ENCODE measurements at regions not wholly inside any gene's neighbourhood (a gene's known extent, or its start where the extent isn't known, plus 50 kb on each side); places are given as distances from the start of the nearest gene placed in this dataset.

DNA sequence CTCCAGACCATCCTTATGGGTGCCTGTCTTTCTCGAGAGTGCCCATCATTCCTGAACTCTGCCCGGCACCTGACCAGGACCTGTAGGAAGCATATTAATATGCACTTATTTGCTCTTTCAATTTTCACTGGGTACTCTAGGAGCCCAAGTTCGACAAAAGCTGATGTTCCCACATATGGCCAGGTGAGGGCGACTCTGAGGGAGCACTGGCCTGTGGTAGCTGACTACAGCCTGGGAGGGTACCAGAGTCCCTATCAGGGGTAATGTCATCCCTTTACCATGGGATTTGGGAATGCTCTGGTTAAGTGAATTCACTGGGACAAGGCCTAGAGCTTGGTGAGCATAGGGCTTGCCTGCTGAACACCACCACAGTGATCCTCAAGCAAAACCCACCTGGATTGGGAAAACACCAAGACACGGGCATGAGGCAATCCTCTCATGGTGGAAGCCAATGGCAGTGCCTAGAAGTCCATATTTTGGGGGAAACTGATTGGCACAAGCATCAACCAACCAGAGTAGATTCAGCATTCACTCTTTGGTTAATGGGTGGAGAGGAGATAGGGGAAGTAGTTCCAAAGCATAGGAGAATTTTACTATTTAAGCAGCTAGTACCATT, 112.2 kb downstream of the MTX3 start:
- Histone ChIP-seq H3K9ac (ENCODE audit: insufficient read depth, low read depth, low read length) (no peak overlapping the region), H3K27ac (ENCODE audit: extremely low read length, insufficient read depth, low read length) (no peak overlapping the region), H4K20me1 (ENCODE audit: insufficient read depth, low read length) (no peaks in the 10 kb centered on the region), H3K36me3 (replicated peaks in 1 of 2; ENCODE audit: control insufficient read depth in 1 of 2, insufficient read depth in 2 of 2, low read length in 2 of 2) (no peaks in the 10 kb centered on the region), H2AFZ (ENCODE audit: low read length) (no peak overlapping the region), H3K4me1 (ENCODE audit: insufficient read depth, low read length) (no peaks in the 10 kb centered on the region), H3K4me2 (ENCODE audit: low read depth, low read length) (no peak overlapping the region), H3K27me3 (ENCODE audit: control insufficient read depth in 1 of 2, insufficient read depth in 2 of 2, low read length in 2 of 2) (peaks cover 0 to 5% of the 10 kb centered on the region in 2 experiments; a peak in 3 of 5 replicates), H3K4me3 (replicated peaks in 1 of 3; ENCODE audit: insufficient read depth in 1 of 3, low read depth in 2 of 3, low read length in 3 of 3) (no peak overlapping the region), H3K9me3 (ENCODE audit: low read length) (no peaks in the 10 kb centered on the region), H3K79me2 (ENCODE audit: insufficient read depth, low read length) (no peaks in the 10 kb centered on the region)
- 0% methylated on average over 5 of the region's 5 CpGs for WGBS (ENCODE audit: low lambda C conversion rate)
- FAIRE-seq (no peak), DNase-seq (ENCODE audit: low spot score) (peak; percentile 13), ATAC-seq (peak; percentile 75)
- intact Hi-C loops (cut with micrococcal nuclease; ENCODE audit: unreplicated experiment), result no loop called here
- BruUV-seq (replicated peaks), result no TSS peak
- CTCF ChIA-PET (ENCODE audit: low intra/inter-chr PET ratio, low total read pairs), result interaction anchor here (2.0 kb wide), 1 partner anchor 205 kb away, joined by 11 read pairs; no protein-coding TSS in a partner anchor
- in situ Hi-C loops (cut with HindIII; ENCODE audit: extremely low pct_ligation_motif_present, low pct_unique_long_range_greater_than_20kb), result loop anchor here (5.0 kb wide), 1 partner anchor 203 kb away; no protein-coding TSS in a partner anchor
- no peak for TF ChIP-seq YY1 (IDR thresholded peaks at IDR 0.05; ENCODE audit: insufficient read depth, insufficient replicate concordance, low read depth, low read length)
- no peak for TF ChIP-seq TBX2 (CRISPR knock-in tag; IDR thresholded peaks at IDR 0.05; ENCODE audit: borderline replicate concordance)
- peak; percentile 48 for TF ChIP-seq STAG1 (CRISPR knock-in tag; IDR thresholded peaks at IDR 0.05)
- no peak for TF ChIP-seq RORA (CRISPR knock-in tag; IDR thresholded peaks at IDR 0.05)
- peak; percentile 47 for TF ChIP-seq SMC3 (IDR thresholded peaks at IDR 0.05; ENCODE audit: low read length)
- TF ChIP-seq, protein P1, sequence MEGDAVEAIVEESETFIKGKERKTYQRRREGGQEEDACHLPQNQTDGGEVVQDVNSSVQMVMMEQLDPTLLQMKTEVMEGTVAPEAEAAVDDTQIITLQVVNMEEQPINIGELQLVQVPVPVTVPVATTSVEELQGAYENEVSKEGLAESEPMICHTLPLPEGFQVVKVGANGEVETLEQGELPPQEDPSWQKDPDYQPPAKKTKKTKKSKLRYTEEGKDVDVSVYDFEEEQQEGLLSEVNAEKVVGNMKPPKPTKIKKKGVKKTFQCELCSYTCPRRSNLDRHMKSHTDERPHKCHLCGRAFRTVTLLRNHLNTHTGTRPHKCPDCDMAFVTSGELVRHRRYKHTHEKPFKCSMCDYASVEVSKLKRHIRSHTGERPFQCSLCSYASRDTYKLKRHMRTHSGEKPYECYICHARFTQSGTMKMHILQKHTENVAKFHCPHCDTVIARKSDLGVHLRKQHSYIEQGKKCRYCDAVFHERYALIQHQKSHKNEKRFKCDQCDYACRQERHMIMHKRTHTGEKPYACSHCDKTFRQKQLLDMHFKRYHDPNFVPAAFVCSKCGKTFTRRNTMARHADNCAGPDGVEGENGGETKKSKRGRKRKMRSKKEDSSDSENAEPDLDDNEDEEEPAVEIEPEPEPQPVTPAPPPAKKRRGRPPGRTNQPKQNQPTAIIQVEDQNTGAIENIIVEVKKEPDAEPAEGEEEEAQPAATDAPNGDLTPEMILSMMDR (CRISPR knock-in tag; IDR thresholded peaks at IDR 0.05), result peak; percentile 61
- no peak for TF ChIP-seq ZNF292 (CRISPR knock-in tag; IDR thresholded peaks at IDR 0.05; ENCODE audit: borderline replicate concordance, low read depth)
- POLR2A ChIA-PET, result no interaction called here
